ENCODE measurements at regions not wholly inside any gene's neighbourhood (a gene's known extent, or its start where the extent isn't known, plus 50 kb on each side); places are given as distances from the start of the nearest gene placed in this dataset.

DNA sequence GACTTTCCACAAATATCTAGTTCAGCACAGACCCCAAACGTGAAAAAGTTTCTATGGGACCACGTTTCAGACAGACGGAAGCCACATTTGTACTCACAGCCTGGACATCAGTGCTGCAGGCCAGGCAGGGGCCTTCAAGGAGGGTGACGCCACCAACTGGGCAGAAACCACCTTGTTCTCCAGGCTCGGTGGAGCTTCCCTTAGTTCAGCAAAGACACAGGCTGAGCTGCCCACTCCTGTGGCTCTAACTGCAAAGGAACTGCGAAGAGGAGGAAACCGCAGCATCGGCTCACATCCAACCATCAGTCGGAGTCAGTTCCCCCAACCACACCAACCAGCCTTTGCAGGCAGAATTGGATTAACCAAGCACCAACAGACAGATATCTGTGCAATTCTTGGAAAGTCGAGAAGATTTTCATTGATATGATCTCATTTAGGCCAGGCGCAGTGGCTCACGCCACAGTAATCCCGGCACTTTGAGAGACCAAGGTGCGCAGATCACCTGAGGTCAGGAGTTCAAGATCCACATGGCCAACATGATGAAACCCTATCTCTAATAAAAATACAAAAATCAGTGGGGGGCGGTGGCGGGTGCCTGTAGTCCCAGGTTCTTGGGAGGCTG lies 73.3 kb upstream of the CNEP1R1 start:
- RAD21 ChIA-PET (ENCODE audit: unreplicated experiment) = no interaction called here

More for the DNA sequence above, 73.3 kb upstream of the CNEP1R1 start:
- Histone ChIP-seq H4K20me1 (ENCODE audit: control insufficient read depth, insufficient read depth) (no peaks in the 10 kb centered on the region), H3K4me1 (ENCODE audit: control insufficient read depth, insufficient read depth, low read length) (no peaks in the 10 kb centered on the region), H3K36me3 (ENCODE audit: control insufficient read depth in 2 of 2, insufficient read depth in 2 of 2, low read length in 1 of 2) (no peaks in the 10 kb centered on the region), H3K27me3 (replicated peaks in 1 of 2; ENCODE audit: control insufficient read depth in 2 of 2, insufficient read depth in 2 of 2, low read length in 1 of 2) (no peaks in the 10 kb centered on the region; a peak in 1 of 4 replicates), H3K79me2 (ENCODE audit: control insufficient read depth, insufficient read depth, low read length) (no peaks in the 10 kb centered on the region), H3K4me3 (no peak overlapping the region), H2AFZ (ENCODE audit: control insufficient read depth, low read depth, low read length) (no peak overlapping the region), H3K9ac (ENCODE audit: control insufficient read depth, insufficient read depth, low read length) (no peak overlapping the region), H3K4me2 (ENCODE audit: control insufficient read depth, insufficient read depth) (no peak overlapping the region), H3K9me3 (replicated peaks; ENCODE audit: control insufficient read depth, insufficient read depth, low read length) (no peaks in the 10 kb centered on the region), H3K27ac (ENCODE audit: control insufficient read depth, insufficient read depth) (no peak overlapping the region)
- ChIA-PET SMC1A (ENCODE audit: uncharacterized antibody, unreplicated experiment) (no interaction called here), POLR2A (no interaction called here), CTCF (no interaction called here)
- TF ChIP-seq YBX1 (IDR thresholded peaks at IDR 0.05) (no peak), SREBF1 (IDR thresholded peaks at IDR 0.05; ENCODE audit: low read length) (no peak), NBN (IDR thresholded peaks at IDR 0.05) (no peak), SMC3 (IDR thresholded peaks at IDR 0.05; ENCODE audit: borderline replicate concordance, low read length) (no peak), HDAC6 (IDR thresholded peaks at IDR 0.05; ENCODE audit: unreplicated experiment) (no peak), CEBPZ (IDR thresholded peaks at IDR 0.05; ENCODE audit: low read depth, low read length) (no peak), NFIC (IDR thresholded peaks at IDR 0.05; ENCODE audit: low read depth, low read length) (no peak), TARDBP (IDR thresholded peaks at IDR 0.05; ENCODE audit: borderline replicate concordance) (no peak), BCL11A (IDR thresholded peaks at IDR 0.05; ENCODE audit: low read depth, low read length) (no peak), EZH2 (IDR thresholded peaks at IDR 0.05; ENCODE audit: borderline replicate concordance, control insufficient read depth, low read depth, low read length) (no peak), KAT2A (conservative IDR thresholded peaks at IDR 0.05; ENCODE audit: control insufficient read depth, low read depth, low read length) (no peak), ZNF622 (IDR thresholded peaks at IDR 0.05) (no peak)
- TF ChIP-seq, protein P1, sequence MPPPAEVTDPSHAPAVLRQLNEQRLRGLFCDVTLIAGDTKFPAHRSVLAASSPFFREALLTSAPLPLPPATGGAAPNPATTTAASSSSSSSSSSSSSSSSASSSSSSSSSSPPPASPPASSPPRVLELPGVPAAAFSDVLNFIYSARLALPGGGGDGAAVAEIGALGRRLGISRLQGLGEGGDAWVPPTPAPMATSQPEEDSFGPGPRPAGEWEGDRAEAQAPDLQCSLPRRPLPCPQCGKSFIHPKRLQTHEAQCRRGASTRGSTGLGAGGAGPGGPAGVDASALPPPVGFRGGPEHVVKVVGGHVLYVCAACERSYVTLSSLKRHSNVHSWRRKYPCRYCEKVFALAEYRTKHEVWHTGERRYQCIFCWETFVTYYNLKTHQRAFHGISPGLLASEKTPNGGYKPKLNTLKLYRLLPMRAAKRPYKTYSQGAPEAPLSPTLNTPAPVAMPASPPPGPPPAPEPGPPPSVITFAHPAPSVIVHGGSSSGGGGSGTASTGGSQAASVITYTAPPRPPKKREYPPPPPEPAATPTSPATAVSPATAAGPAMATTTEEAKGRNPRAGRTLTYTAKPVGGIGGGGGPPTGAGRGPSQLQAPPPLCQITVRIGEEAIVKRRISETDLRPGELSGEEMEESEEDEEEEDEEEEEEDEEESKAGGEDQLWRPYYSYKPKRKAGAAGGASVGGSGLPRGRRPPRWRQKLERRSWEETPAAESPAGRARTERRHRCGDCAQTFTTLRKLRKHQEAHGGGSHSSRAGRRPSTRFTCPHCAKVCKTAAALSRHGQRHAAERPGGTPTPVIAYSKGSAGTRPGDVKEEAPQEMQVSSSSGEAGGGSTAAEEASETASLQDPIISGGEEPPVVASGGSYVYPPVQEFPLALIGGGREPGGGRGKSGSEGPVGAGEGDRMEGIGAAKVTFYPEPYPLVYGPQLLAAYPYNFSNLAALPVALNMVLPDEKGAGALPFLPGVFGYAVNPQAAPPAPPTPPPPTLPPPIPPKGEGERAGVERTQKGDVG (CRISPR knock-in tag; IDR thresholded peaks at IDR 0.05) = no peak
- BruUV-seq (replicated peaks) = no TSS peak
- no peak for ATAC-seq
- intact Hi-C loops (cut with micrococcal nuclease; ENCODE audit: unreplicated experiment) (no loop called here), in situ Hi-C loops (cut with MboI) (no loop called here)
- WGBS (ENCODE audit: insufficient coverage, insufficient replicate concordance, low lambda C conversion rate, missing lambda C conversion rate) = 60% methylated on average over 16 of the region's 16 CpGs
- DNase-seq (ENCODE audit: low read depth, low spot score) = no peak
- no peak for FAIRE-seq

All from GM12878 (cell line).